GM19240 (cell line): ENCODE measurements at regions not wholly inside any gene's neighbourhood (a gene's known extent, or its start where the extent isn't known, plus 50 kb on each side); places are given as distances from the start of the nearest gene placed in this dataset.
"Not testable (repeated sequence)": the region's sequence is repeated elsewhere in the genome, so short reads cannot be mapped to it uniquely, and the experiment has no call there.

Experiments used
- DNase-seq: peaks from one replicate; pipeline ENCODE4 v3.0.0; 2011; ENCODE audit warnings: low spot score; ENCODE audit not compliant: insufficient read length

DNA sequence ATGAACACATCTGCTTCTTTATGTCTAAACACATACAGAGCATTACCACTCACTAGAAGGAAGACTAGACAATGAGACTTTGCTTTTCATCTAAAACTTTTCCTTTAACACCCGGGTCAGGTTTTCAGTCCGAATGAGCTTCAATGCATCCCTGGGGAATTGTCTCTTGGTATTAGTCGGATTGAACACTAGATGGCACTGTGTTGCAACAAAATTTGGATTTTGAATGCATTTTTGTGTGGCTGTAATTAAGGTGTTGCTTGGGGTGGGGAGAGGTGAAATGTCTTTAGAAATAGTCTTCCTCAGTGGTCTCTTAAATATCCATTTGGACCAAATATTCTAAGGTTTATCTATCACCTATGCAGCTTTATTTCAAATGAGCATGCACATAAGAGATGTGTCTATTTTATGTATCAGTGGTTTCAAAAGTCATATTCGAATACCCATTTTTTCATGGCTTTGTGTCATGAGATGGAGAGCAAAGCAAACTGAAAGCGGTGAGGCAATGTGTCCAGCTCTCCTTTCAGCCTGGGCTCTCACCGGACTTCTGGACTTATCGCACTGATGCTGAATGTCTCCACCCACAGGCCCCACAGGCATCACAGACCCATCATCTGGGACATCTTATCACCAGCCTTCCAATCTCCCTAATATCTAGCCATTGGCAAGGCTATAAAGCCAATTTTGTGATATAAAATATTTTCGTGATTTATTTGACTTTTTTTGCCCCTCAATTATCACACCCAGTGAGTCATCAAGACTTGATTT lies 510.3 kb downstream of the RNF144A start:
- DNase-seq: peak; percentile 28

DNA sequence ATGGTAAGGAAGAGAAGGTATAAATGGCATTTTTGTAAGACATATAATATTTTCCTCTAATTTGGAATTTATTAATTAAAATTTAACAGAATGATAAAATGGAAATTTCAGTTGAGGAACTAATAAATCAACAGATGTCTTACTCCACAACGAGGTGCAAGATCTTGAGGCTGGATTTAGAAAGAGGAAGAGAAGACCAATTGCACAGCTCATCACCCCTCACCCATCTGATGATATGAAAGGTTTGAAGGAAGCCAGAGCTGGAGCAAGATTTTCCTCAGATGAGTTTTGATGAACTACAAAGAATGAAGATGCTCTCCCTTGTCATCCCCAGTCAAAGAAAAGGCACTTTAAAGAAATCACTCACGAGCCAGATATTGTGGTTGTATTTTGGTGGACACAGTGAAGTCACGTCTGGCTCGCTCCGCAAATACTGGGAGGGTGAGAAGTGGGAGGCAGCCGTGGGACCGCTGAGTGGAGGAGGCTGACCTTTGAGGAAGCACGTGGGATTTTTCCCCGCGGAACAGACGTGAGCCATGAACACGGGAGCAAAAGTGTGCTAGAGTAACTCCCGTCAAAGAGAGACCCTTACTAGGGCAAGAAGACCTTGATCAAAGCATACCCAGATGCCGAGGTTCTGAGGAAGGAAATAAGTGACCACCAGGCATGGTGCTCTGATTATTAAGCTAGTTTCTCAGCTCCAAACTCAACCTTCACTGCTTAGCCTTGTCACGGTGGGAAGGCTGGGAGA lies 511.4 kb downstream of the RNF144A start:
- no peak for DNase-seq

DNA sequence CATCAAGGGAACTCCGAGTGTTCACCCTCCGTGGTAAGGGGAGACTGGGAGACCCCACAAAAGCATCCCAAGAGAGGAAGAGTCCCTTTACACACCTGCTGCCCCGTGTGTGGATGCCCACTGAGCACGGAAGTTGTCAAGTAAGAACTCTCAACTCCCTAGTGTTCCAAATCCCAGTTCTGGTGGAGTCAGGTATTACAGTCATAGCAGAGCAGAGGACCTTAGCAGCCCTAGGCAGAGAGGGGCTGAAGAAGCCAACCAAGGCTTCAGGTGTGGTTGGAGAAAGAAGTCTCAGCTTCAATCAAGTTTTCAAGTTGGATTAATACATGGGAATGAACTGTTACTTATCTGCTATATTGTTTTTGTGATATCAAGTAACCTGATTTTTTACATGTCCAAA lies 512.5 kb downstream of the RNF144A start:
- DNase-seq: no peak

DNA sequence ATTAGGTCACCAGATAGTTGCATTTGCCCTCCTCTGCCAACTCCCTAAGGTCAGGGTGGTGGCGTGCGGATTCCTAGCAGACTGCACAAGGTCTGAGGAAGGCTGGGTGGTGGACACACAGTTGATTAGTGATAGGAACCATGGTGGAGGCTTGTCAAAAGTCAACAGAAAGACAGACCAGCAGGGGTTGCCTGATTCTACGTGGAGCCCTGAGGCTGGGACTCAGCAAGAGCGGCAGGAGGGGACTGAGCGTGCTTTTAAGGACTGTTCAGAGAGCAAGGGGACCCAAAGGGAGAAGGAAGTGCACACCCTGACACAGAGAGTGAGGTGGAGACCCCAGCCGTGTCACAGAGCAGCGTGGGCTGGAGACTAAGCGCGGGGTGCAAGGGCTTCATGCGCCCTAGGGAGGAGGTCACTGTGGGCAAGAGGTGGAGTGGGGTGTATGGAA lies 513.2 kb downstream of the RNF144A start:
- DNase-seq: no peak

DNA sequence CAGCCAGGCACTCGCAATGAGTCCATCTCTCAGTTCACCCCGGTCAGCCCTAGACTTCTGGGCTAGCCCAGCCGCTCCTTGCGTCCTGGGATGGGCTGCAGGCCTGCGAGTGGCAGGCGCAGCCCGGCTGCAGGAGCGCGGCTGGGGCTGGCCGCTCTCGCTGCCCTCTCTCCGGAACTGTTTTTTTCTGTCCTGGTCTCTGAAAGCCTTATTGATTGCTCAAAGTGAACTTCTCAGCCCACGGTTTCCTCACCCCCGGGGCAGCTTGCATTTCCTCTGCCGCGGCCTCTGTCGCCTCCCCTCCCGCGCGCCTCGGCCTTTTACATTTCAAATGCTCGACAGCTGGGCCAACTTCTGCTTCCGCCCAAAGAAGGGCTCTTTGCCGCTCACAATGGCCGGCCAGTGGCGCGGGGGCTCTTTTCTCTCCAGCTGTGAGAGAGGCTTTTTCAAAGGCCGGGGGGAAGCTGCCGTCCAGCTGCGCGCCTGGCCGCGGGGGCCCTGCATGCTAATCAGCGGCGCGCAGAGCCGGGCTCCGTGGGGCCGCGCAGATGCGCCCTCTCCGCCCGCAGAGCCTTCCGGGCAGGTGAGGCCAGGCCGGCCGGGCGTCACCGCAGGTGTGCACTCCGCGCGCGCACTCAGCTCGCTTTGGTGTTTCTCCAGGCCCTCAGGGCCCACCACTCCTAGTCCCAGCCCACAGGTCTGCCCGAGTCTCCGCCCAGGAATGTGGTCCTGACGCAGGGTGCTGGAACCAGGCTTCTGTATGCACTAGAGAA lies 513.8 kb downstream of the RNF144A start:
- DNase-seq: no peak

DNA sequence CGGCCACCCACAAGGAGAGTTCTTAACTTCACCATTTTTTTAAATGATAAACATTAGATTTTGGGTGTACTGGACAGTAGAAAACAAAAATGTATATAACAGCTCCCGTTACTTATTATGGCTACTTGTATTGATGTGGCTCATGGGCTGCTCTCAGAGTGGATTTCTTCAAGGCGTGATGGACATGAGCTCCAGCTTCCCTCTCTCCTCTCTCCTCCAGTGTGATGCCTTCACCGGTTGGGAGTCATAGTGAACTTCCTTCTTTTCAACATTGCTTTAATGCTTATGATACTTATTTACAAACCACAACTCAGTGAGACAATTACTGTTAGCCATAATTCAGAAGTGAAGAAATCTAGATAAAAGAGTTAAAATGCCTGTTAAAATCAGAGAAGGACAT lies 515.2 kb downstream of the RNF144A start:
- DNase-seq: no peak

DNA sequence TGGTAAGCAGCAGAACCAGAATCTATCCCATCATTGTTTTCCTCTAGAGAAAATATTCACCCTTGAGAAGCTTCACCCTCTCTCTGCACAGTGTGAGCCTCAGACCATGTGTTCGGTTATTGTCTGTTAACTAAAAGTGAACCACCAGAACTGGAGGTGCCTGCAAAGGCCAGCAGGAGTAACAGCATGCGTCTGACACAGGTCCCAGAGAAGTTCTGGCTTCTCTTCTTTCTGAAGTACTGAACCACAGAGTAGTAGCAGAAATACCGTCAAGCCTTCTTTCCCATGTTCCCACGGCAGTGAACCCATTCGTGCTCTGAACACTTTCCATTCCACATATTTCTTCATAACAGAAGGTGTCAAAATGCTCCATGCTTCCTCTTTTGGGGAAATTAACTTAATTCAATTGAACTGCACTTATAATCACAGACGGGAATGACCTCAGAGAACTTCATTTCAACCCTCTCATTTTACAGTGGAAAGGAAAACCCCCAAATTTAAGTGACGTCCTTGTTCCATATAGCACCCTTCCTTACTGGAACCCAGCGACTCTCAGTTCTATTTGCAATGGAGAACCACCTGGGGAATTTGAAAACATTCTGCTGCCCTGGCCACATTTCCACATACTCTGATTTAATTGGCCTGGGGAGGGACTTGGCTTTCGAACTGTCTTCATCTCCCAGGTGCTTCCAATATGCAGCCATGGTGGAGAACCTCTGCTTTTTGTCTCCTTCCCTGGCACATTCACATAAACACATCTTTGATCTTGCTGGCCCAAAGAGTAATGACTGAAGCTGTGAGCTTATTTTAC lies 519.1 kb downstream of the RNF144A start:
- DNase-seq: no peak

DNA sequence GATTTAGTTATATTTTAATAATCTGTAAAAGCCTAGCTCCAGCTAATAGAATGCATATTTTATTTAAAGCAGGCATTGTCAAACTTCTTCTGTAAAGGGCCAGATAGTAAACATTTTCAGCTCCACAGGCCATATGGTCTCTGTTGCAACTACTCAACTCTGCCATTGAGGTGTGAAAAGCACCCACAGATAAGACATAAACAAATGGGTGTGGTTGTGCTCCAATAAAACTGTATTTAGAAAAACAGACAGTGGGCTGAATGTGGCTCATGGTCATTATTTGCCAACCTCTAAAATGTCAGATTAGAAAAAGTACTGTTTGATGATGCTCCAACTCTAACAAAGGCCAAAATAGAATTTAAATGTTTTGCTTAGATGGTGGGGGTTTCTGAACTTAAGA lies 519.9 kb downstream of the RNF144A start:
- DNase-seq: no peak

DNA sequence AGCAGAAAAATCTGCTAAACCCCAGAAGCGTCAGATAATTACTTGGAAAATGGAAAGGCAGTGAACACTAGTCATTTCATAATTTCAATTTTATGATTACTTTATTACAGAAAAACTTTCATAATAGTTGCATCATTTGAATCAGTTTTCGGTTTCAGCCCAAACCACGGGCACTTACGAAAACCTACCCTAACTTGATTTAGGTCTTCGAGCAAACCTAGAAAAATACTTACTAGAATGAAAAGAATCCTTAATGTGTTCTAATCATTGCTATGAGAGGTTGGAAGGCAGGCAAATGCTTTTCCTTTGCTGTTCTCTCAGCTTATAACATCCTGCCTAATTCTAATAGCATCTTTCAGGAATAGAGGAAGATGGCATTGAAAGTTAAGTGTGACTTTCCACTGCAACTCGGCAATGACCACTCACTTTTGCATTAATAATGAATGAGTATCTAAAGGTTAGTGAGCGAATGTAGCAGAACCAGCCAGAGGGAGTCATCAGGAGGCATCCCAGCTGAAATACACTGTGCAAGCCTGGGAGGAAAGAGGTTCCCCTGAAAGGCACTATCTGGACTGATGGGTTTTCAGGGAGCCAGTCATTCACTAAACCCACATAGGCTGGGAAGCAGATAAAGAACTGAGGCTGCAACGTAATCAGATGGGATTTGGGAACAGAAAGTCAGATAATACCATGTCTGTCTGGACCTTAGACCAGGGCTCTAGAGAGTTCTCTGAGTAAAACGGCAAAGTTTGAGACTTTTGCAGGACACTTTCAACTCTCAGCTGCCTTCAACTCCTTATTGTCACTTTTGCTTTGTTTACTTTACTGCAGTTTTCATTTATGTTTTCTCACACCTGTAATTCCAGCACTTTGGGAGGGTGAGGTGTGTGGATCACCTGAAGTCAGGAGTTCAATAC lies 520.8 kb downstream of the RNF144A start:
- no peak for DNase-seq

DNA sequence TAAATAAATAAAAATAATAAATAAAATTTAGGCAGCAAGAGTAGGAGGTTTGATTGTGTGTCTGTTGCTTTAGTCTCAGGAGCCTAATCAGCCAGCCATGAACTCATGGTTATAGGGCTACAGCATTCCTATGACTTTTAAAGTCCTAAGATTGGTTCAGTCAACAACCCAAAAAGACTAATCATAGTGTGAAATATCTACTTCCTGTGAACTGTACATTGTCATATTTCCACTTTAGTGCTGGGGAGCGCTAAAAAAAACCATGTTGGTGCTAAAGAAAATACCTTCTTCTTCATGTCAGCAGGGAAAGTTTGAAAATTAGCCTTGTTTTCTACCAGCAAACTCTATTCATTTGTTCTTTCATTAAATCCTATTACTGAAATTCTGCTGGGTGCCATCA lies 521.6 kb downstream of the RNF144A start:
- DNase-seq: no peak

DNA sequence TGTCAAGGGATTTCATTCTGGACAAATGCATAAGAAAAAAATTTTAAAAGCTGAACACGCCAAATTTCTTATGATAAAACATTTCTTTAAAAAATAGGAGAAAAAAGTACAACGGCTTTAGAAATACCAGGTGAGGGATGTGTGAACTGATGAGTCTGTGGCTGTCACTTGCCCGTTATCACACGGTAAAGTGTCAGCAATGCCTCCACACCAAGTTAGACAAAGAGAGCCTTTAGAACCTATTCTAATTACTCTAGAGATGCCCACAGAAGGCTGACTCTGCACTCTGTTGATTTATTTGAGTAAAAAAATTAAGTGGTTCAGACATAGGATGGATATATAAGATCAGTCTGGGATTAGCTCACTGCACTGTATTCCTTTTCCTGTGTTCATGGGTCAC lies 523.8 kb downstream of the RNF144A start:
- no peak for DNase-seq

DNA sequence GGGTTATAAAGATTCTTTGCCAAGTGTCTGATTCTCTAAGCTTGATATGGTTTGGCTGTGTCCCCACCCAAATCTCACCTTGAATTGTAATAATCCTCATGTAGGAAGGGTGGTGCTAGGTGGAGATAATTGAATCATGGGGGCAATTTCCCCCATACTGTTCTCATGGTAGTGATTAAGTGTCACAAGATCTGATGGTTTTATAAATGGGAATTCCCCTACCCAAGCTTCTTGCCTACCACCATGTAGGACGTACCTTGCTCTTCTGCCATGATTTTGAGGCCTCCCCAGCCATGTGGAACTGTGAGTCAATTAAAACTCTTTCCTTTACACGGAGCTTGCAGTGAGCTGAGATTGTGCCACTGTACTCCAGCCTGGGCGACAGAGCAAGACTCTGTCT lies 524.6 kb downstream of the RNF144A start:
- DNase-seq: not testable (repeated sequence)

DNA sequence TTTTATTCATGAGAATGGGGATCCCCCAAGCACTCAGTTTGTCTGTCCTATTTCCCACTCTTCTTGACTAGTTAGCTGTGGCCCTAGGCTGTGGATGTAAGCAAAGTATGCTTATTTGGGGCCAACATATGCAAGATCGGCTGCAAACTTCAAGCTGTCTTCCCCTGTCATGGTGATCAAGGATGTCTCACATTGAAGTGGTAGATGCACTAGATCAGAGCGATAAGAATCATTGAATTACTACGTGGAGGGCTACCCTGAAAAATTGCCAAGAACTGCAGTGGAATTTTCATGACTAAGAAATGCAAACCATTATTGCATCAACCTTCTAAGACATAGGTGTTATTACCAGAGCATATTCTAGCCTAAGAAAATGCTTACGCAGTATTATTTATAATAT lies 527.4 kb downstream of the RNF144A start:
- no peak for DNase-seq

DNA sequence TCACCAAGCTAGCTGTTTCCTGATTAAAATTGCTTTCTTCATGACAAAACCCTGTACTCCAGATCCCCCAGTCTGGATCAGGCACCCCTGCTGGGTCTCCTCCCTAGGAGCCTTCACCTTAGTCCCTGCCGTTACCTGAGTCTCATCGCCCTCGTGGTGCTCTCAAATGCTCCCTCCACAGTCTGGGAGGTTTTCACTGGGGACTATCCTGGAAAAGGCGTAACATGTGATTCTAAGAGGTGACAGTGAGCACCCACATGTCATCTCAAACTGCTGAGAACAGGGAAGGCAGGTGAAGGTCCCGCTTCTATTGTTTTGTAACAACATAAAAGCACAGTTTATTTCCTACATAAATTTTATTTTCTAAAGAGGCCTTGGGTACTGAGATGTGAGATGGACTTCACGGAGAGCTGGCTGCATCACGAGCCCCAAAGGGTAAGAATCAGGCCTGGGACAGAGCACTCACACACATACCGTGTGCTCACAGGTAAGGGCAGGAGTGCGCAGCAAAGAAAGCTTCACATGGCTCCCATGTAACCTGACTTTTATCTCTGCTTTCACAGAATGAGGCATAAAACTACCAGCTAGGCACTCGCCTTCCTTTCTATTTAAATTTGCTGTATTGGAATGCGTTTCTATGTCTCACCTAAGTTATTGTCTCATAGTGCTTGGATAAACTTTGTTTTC lies 531.5 kb downstream of the RNF144A start:
- DNase-seq: no peak

DNA sequence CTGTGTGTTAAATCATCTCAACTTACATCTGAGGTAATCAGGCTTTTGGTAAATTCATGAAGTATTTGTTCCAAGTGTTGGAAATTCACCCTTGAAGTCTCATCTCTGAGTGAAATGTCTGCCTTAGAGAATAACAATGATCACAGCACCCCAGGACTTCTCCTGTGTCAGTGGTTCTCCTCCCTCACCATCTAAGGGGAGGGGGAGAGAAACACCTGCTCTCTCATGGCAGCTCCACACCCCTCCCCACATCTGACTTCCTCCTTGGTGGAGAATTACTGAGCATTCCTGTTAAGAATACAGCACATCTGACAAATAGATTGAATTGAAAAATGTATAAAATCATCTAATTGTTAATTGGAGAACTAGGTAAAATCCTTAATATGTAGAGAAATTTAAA lies 532.1 kb downstream of the RNF144A start:
- DNase-seq: no peak

DNA sequence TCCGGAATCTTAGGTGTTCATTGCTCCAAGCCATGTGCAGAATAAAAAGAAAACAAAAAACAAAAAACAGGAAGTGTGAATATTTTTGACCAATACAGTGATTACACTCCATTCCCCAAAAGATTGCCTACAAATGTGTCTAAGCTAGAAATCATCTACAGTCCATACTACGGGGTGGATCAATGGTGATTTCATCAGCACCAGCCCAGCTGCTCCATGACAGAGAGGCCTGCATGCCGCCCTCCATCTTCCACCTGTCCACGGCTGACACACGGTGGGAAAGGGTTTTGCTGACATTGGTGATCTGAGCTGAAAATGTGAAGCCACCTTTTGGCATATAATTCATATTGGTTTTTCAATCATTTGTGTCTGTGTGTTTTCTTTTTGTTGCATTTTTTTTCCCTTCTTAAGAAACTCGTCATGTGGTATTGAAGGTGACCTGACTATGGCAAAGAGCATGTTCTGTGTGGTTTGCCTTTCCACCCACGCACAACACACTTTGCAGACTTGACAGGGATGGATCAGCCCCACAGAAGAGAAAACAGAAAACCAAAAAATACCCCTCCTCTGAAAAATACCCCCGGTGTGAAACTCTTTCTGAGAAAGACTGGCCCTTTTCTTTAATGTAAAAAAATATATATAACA lies 533.1 kb downstream of the RNF144A start:
- DNase-seq: no peak

DNA sequence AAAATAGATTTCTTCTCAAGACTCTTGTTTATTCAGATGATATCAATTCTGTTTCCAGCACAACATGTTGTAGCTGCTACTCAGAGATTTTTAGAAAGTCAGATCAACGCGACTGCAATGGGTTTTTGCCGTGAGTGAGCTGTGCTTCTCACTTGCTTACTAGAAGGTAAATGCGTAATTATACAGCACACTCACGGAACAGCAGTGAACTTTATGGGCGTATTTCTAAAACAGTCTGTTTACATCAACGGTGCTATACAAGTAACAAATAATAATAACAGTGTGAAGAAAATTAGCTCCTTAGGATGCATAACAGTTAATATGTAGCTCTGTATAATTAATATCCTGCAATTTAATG lies 533.6 kb downstream of the RNF144A start:
- DNase-seq: no peak

DNA sequence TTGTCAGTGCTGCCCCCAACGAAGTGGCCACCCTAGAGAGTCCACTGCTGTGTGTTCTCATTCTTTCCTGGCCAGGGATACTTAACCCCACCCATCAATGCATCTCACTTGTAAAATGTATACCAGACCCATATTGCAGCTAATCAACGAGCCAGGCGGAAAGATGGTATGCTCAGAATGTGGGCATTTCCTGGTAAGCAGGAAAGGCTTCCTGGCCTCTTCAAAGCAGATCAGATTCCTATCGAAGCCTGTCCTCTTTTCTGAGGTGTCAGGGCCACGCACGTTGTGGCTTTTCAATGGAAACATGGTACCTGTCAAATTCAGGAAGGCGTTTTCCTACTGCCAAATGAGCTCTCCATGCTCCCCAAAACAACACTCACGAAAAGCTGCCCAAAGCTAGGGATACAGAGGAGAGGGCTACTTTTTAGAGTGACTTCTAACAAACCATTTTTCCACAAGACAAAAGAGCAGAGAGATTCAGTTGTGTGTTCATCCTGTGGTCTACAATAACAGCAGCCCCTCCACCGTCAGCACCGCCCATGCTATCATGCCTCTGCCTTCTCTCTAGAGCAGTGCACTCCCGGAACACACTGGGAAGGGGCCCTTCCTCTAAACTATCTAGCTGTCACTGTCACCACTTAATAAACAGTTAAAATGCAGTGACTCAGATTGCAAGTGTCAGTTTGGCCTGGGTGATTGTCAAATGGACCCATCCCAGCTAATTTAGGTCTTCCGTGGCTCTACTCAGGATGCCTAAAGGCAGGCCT lies 535.1 kb downstream of the RNF144A start:
- DNase-seq: no peak
